Activated CD4-positive, alpha-beta T cell treated with anti-CD3 and anti-CD28 coated beads, Interleukin-2, amount 10 ng/mL, durations not matched to agents 7 days and 5 days (primary cell): ENCODE measurements at regions not wholly inside any gene's neighbourhood (a gene's known extent, or its start where the extent isn't known, plus 50 kb on each side); places are given as distances from the start of the nearest gene placed in this dataset.

Source experiments
- CTCF ChIA-PET: fragments of 350-600 bp; sonication (Branson Sonifier 250); formaldehyde crosslinking; loops from one replicate; lab custom pipeline; 2021; ENCODE audit warnings: antibody characterized with exemption; lab: Charles Lee
- POLR2A ChIA-PET: fragments of 350-600 bp; sonication (Branson Sonifier 250); formaldehyde crosslinking; loops from one replicate; lab custom pipeline; 2021; ENCODE audit warnings: antibody characterized with exemption; lab: Charles Lee
- DNase-seq: peaks from one replicate; pipeline ENCODE4 v3.0.0-alpha.2; 2020
- H3K27ac Mint-ChIP-seq: one replicate; pipeline ENCODE4 v1.8.0; 2021; ENCODE audit warnings: mild to moderate bottlenecking, moderate library complexity, mixed read lengths
- H3K27me3 Mint-ChIP-seq: one replicate; pipeline ENCODE4 v1.8.0; 2021; ENCODE audit warnings: mixed read lengths
- H3K36me3 Mint-ChIP-seq: one replicate; pipeline ENCODE4 v1.8.0; 2021; ENCODE audit warnings: low read depth, mixed read lengths
- H3K4me1 Mint-ChIP-seq: one replicate; pipeline ENCODE4 v1.8.0; 2021; ENCODE audit warnings: mixed read lengths
- H3K4me3 Mint-ChIP-seq: one replicate; pipeline ENCODE4 v1.8.0; 2021; ENCODE audit warnings: mild to moderate bottlenecking, moderate library complexity, mixed read lengths
- H3K9me3 Mint-ChIP-seq: one replicate; pipeline ENCODE4 v1.8.0; 2021; ENCODE audit warnings: mixed read lengths

DNA sequence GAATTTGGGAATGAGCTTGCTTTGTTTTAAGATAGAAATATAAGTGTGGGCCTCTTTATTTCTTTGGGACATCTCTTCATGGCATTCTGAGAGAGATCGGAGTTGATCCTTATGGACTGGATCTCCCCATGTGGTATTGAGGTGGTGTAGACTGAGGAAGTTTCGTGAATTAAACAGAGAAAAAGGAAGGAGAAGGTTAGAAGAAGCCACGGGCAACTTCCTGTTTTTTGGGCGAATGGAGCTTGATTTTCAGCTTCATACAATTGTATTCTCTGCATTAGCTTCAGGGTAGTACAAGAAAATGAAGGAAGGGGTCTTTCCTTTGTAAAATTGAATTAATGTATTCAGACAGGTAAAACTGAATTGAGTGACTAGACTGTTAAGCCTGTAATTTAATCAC is 70.5 kb upstream of the HMHB1 start:
- Mint-ChIP-seq H3K4me3 (no peak overlapping the region), H3K27ac (no peak overlapping the region), H3K9me3 (peaks cover 2% of the 10 kb centered on the region), H3K4me1 (peaks cover 4% of the 10 kb centered on the region), H3K27me3 (no peaks in the 10 kb centered on the region), H3K36me3 (no peaks in the 10 kb centered on the region)
- POLR2A ChIA-PET: no interaction called here
- DNase-seq: no peak
- CTCF ChIA-PET: no interaction called here

- no peak for DNase-seq
- H3K4me1 Mint-ChIP-seq: peaks cover 4% of the 10 kb centered on the region
- H3K4me3 Mint-ChIP-seq: no peak overlapping the region
- no peak overlapping the region for H3K27ac Mint-ChIP-seq
- H3K9me3 Mint-ChIP-seq: peaks cover under 1% of the 10 kb centered on the region
- no peaks in the 10 kb centered on the region for H3K36me3 Mint-ChIP-seq
- CTCF ChIA-PET: no interaction called here
- no peaks in the 10 kb centered on the region for H3K27me3 Mint-ChIP-seq
- POLR2A ChIA-PET: no interaction called here
Observed at GRCh38 chr5:143740956-143741355, 71.0 kb upstream of the HMHB1 start.

- Mint-ChIP-seq H3K27me3 (no peaks in the 10 kb centered on the region), H3K4me1 (peaks cover 4% of the 10 kb centered on the region), H3K36me3 (no peaks in the 10 kb centered on the region), H3K27ac (no peak overlapping the region), H3K4me3 (no peak overlapping the region), H3K9me3 (no peaks in the 10 kb centered on the region)
- POLR2A ChIA-PET: no interaction called here
- no peak for DNase-seq
- CTCF ChIA-PET: no interaction called here
Observed at GRCh38 chr5:143739746-143740145, 72.2 kb upstream of the HMHB1 start.

GRCh38 chr5:143738417-143739401 is 73.3 kb upstream of the HMHB1 start:
- no peaks in the 10 kb centered on the region for H3K27me3 Mint-ChIP-seq
- H3K27ac Mint-ChIP-seq: no peak overlapping the region
- no peak for DNase-seq
- peaks cover 4% of the 10 kb centered on the region for H3K4me1 Mint-ChIP-seq
- POLR2A ChIA-PET: no interaction called here
- no peak overlapping the region for H3K4me3 Mint-ChIP-seq
- no peaks in the 10 kb centered on the region for H3K36me3 Mint-ChIP-seq
- CTCF ChIA-PET: no interaction called here
- no peaks in the 10 kb centered on the region for H3K9me3 Mint-ChIP-seq

DNA sequence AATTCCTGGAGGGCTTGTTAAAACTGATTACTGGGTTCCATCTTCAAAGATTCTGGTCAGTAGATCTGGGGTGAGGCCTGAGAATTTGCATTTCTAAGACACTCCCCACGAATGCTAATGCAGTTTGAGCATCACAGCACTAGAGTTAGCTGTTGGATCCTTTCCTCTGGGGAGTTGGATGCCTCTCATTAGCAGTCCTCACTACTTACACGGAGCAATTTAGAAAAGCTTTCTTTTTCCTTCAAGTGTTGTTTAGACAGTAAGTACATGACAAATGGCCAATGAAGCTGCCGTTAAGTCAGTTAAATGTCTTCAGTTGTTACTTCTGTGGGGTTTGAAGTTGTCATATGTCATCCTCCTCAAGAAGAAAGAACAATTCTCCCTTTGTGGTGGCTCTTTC is 74.9 kb upstream of the HMHB1 start:
- Mint-ChIP-seq H3K4me1 (peaks cover 4% of the 10 kb centered on the region), H3K36me3 (no peaks in the 10 kb centered on the region), H3K4me3 (no peak overlapping the region), H3K9me3 (no peaks in the 10 kb centered on the region), H3K27ac (no peak overlapping the region), H3K27me3 (no peaks in the 10 kb centered on the region)
- DNase-seq: no peak
- ChIA-PET CTCF (no interaction called here), POLR2A (no interaction called here)

DNA sequence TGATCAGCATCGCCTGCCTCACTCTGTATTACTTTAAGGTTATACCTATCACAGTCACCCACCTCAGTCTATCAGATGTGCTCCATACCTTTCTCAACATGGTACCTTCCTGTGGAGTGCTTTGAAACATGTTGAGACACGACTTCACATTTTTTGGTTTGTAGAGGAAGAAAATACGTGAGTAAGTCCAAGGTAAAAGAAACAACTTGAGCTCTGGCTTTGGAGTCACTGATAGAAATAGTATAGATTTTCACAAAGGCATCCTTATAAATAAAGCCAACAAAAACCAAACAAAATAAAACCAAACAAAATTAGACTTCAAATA is 77.5 kb upstream of the HMHB1 start:
- Mint-ChIP-seq H3K36me3 (no peaks in the 10 kb centered on the region), H3K9me3 (no peaks in the 10 kb centered on the region), H3K27me3 (peaks cover 2% of the 10 kb centered on the region), H3K4me1 (no peaks in the 10 kb centered on the region), H3K4me3 (no peak overlapping the region), H3K27ac (no peak overlapping the region)
- DNase-seq: no peak
- CTCF ChIA-PET: no interaction called here
- POLR2A ChIA-PET: no interaction called here

DNA sequence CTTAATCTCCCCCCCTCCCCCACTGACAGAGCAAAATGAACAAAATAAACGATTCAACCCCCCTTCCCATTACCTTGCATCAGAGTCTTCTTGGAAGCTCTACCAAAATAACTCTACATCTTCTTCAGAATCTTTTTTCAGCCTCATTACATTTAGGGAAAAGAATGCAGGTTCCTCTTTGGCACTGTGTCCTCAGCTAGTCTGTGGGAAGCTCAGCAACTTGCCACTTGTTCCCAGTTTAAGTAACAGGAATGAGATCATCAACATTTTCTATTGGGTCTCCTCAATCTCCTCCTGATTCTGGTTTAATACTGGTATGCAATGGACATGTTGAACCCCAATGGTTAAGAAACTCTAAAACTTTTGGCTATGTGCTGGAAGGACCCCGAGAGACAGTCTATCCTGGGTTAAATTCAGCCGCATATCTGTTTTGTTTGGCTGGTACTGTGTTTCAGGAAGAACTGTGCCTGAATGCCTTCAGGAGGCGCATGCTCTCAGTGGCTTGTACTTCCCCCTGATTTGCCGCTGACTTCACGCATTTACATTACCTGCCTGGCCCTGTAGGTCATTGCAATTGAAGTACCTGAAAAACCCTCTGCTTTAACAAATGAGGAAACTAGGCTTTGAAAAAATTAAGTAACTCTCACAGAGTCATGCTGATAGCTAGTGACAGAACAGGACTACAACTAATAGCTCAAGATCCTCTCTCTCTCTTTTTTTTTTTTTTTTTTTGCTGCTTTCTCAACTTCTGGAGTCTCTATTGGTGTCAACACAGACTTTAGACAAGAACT is 78.1 kb upstream of the HMHB1 start:
- POLR2A ChIA-PET: no interaction called here
- no peak for DNase-seq
- H3K27ac Mint-ChIP-seq: no peak overlapping the region

DNA sequence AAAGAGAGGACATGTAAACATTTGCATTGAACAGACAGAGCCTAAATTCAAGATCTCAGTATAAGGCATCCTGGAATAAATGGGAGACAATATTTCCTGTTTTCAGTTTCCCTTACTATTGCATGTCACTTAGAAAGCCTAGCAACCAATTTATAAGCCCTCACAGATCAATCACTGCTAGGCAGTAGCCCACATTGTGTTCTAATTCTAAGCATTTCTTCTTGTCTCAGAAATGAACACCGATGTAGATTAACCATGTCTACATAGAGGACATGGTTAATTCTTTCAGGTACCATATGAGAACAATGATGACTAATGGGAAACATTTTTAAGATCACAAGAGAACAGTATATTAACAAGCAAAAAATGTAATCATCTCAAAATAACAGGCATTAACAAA is 79.6 kb upstream of the HMHB1 start:
- no peaks in the 10 kb centered on the region for H3K9me3 Mint-ChIP-seq
- H3K4me3 Mint-ChIP-seq: no peak overlapping the region
- H3K27me3 Mint-ChIP-seq: peaks cover 2% of the 10 kb centered on the region
- ChIA-PET POLR2A (no interaction called here), CTCF (no interaction called here)
- no peaks in the 10 kb centered on the region for H3K4me1 Mint-ChIP-seq
- no peak overlapping the region for H3K27ac Mint-ChIP-seq
- no peaks in the 10 kb centered on the region for H3K36me3 Mint-ChIP-seq
- DNase-seq: no peak

More for the DNA sequence above, 78.1 kb upstream of the HMHB1 start:
- CTCF ChIA-PET: interaction anchor here (0.5 to 0.6 kb wide), 3 partner anchors 23 to 636 kb away, joined by 3 to 4 read pairs (median 3); no protein-coding TSS in a partner anchor
- peaks cover 2% of the 10 kb centered on the region for H3K27me3 Mint-ChIP-seq
- no peaks in the 10 kb centered on the region for H3K4me1 Mint-ChIP-seq
- no peaks in the 10 kb centered on the region for H3K9me3 Mint-ChIP-seq
- no peak overlapping the region for H3K4me3 Mint-ChIP-seq
- no peaks in the 10 kb centered on the region for H3K36me3 Mint-ChIP-seq

- Mint-ChIP-seq H3K36me3 (no peaks in the 10 kb centered on the region), H3K4me3 (no peak overlapping the region), H3K9me3 (peaks cover 4% of the 10 kb centered on the region), H3K4me1 (no peaks in the 10 kb centered on the region), H3K27ac (no peak overlapping the region), H3K27me3 (peaks cover 2% of the 10 kb centered on the region)
- no peak for DNase-seq
- ChIA-PET CTCF (interaction anchor here (0.6 to 1.2 kb wide), 3 partner anchors 9 to 242 kb away, joined by 3 to 4 read pairs (median 3); no protein-coding TSS in a partner anchor), POLR2A (no interaction called here)
Observed at GRCh38 chr5:143730112-143730801, 81.7 kb upstream of the HMHB1 start.

GRCh38 chr5:143729334-143729946 is 82.5 kb upstream of the HMHB1 start:
- CTCF ChIA-PET: interaction anchor here (0.6 kb wide), 1 partner anchor 243 kb away, joined by 3 read pairs; no protein-coding TSS in a partner anchor
- no peak overlapping the region for H3K4me3 Mint-ChIP-seq
- POLR2A ChIA-PET: interaction anchor here (0.6 kb wide), 1 partner anchor 46 kb away, joined by 3 read pairs; no protein-coding TSS in a partner anchor
- no peaks in the 10 kb centered on the region for H3K4me1 Mint-ChIP-seq
- no peaks in the 10 kb centered on the region for H3K36me3 Mint-ChIP-seq
- peaks cover 10% of the 10 kb centered on the region for H3K9me3 Mint-ChIP-seq
- peaks cover 2% of the 10 kb centered on the region for H3K27me3 Mint-ChIP-seq
- no peak for DNase-seq
- no peak overlapping the region for H3K27ac Mint-ChIP-seq

GRCh38 chr5:143723159-143723558 is 88.8 kb upstream of the HMHB1 start:
- Mint-ChIP-seq H3K9me3 (peaks cover 21% of the 10 kb centered on the region), H3K36me3 (no peaks in the 10 kb centered on the region), H3K4me3 (no peak overlapping the region), H3K27me3 (peaks cover 4% of the 10 kb centered on the region), H3K4me1 (no peaks in the 10 kb centered on the region), H3K27ac (no peak overlapping the region)
- POLR2A ChIA-PET: no interaction called here
- CTCF ChIA-PET: no interaction called here
- no peak for DNase-seq

GRCh38 chr5:143721925-143722324 is 90.0 kb upstream of the HMHB1 start:
- ChIA-PET POLR2A (interaction anchor here (0.7 kb wide), 1 partner anchor 1774 kb away, joined by 6 read pairs; no protein-coding TSS in a partner anchor), CTCF (no interaction called here)
- no peaks in the 10 kb centered on the region for H3K36me3 Mint-ChIP-seq
- peaks cover 21% of the 10 kb centered on the region for H3K9me3 Mint-ChIP-seq
- no peak for DNase-seq
- H3K4me3 Mint-ChIP-seq: no peak overlapping the region
- no peak overlapping the region for H3K27ac Mint-ChIP-seq
- no peaks in the 10 kb centered on the region for H3K4me1 Mint-ChIP-seq
- peaks cover 4% of the 10 kb centered on the region for H3K27me3 Mint-ChIP-seq
